GM23338 (cell line): ENCODE measurements at regions not wholly inside any gene's neighbourhood (a gene's known extent, or its start where the extent isn't known, plus 50 kb on each side); places are given as distances from the start of the nearest gene placed in this dataset.

Experiments
- CREB1 ChIP-seq: fragments of 250-450 bp; sonication (Bioruptor Pico); IDR thresholded peaks from 2 replicates; pipeline ENCODE4 v1.5.0; 2020; ENCODE audit warnings: low read depth, mild to moderate bottlenecking, moderate library complexity
- CTCF ChIP-seq, 2 experiments: fragments of 200-600 bp in 1 of 2; sonication (generic) in 1 of 2; conservative IDR thresholded peaks; 2 replicates each; pipeline versions ENCODE4 v1.5.1 to v1.6.1; 2016 to 2017; ENCODE audit warnings: antibody characterized with exemption in 2 of 2, low read depth in 2 of 2, mild to moderate bottlenecking in 2 of 2, moderate library complexity in 1 of 2
- EZH2 ChIP-seq: fragments of 200-600 bp; sonication (generic); IDR thresholded peaks from one replicate; pipeline ENCODE4 v1.8.0; 2017; ENCODE audit warnings: antibody characterized with exemption, mild to moderate bottlenecking, low read depth; ENCODE audit not compliant: unreplicated experiment
- EZH2phosphoT487 ChIP-seq: fragments of 200-600 bp; sonication (generic); IDR thresholded peaks from one replicate; pipeline ENCODE4 v1.8.1; 2018; ENCODE audit warnings: antibody characterized with exemption; ENCODE audit not compliant: unreplicated experiment
- JUNB ChIP-seq: IDR thresholded peaks from one replicate; pipeline ENCODE4 v1.6.1; 2016; ENCODE audit warnings: antibody characterized with exemption; ENCODE audit not compliant: unreplicated experiment
- POLR2AphosphoS5 ChIP-seq: IDR thresholded peaks from 2 replicates; pipeline ENCODE4 v1.6.1; 2016; ENCODE audit warnings: antibody characterized with exemption, low read depth
- REST ChIP-seq: IDR thresholded peaks from one replicate; pipeline ENCODE4 v1.6.1; 2018; ENCODE audit warnings: antibody characterized with exemption; ENCODE audit not compliant: unreplicated experiment
- ZNF462 ChIP-seq: fragments of 250-450 bp; sonication (Bioruptor Pico); IDR thresholded peaks from 2 replicates; pipeline ENCODE4 v1.5.0; 2020; ENCODE audit warnings: mild to moderate bottlenecking, moderate library complexity

- TF ChIP-seq CTCF (conservative IDR thresholded peaks at IDR 0.05; ENCODE audit: low read depth in 2 of 2) (no peak), EZH2 (no peak), JUNB (no peak), EZH2phosphoT487 (no peak), CREB1 (no peak), POLR2AphosphoS5 (no peak), REST (no peak), ZNF462 (CRISPR knock-in tag) (no peak)
These were observed 124.5 kb upstream of the THY1 start for GRCh38 chr11:119547511-119547910.
